Loucy (cell line): ENCODE measurements at regions not wholly inside any gene's neighbourhood (a gene's known extent, or its start where the extent isn't known, plus 50 kb on each side); places are given as distances from the start of the nearest gene placed in this dataset.

Source experiments
- H2AFZ ChIP-seq: fragments of 200-600 bp; sonication (generic); 2 replicates; pipeline ENCODE4 v1.6.0; 2016; ENCODE audit warnings: antibody characterized with exemption, mild to moderate bottlenecking, low read length, moderate library complexity
- H3F3A ChIP-seq: fragments of 200-600 bp; 2 replicates; pipeline ENCODE4 v1.6.0; 2016; ENCODE audit warnings: antibody characterized with exemption, low read depth, mild to moderate bottlenecking
- H3K27me3 ChIP-seq: fragments of 200-600 bp; sonication (generic); 2 replicates; pipeline ENCODE4 v1.6.1; 2014; ENCODE audit warnings: low read length, mild to moderate bottlenecking; ENCODE audit not compliant: insufficient read depth, poor library complexity, severe bottlenecking
- H3K36me3 ChIP-seq: fragments of 200-600 bp; sonication (generic); 2 replicates; pipeline ENCODE4 v1.6.1; 2016; ENCODE audit warnings: low read length; ENCODE audit not compliant: insufficient read depth
- H3K4me1 ChIP-seq: fragments of 200-600 bp; sonication (generic); 2 replicates; pipeline ENCODE4 v1.5.1; 2014; ENCODE audit warnings: low read length, mild to moderate bottlenecking; ENCODE audit not compliant: insufficient read depth, poor library complexity, severe bottlenecking
- H3K4me2 ChIP-seq: fragments of 200-600 bp; sonication (generic); 2 replicates; pipeline ENCODE4 v1.6.0; 2014; ENCODE audit warnings: antibody characterized with exemption, low read length, low read depth, mild to moderate bottlenecking; ENCODE audit not compliant: poor library complexity, severe bottlenecking
- H3K4me3 ChIP-seq: fragments of 200-600 bp; sonication (generic); 2 replicates; pipeline ENCODE4 v1.5.1; 2014; ENCODE audit warnings: low read length, mild to moderate bottlenecking, mixed read lengths; ENCODE audit not compliant: poor library complexity, severe bottlenecking
- H3K79me2 ChIP-seq: fragments of 200-600 bp; sonication (generic); 2 replicates; pipeline ENCODE4 v1.6.1; 2014; ENCODE audit warnings: low read length; ENCODE audit not compliant: insufficient read depth
- H3K9ac ChIP-seq: fragments of 200-600 bp; sonication (generic); 2 replicates; pipeline ENCODE4 v1.6.0; 2014; ENCODE audit warnings: mild to moderate bottlenecking, low read depth, low read length, moderate library complexity; ENCODE audit not compliant: poor library complexity, severe bottlenecking
- H3K9me2 ChIP-seq: fragments of 200-600 bp; sonication (generic); replicated peaks from 2 replicates; pipeline ENCODE4 v1.6.1; 2016; ENCODE audit warnings: low read depth, low read length, mixed read lengths
- H3K9me3 ChIP-seq: fragments of 200-600 bp; sonication (generic); 2 replicates; pipeline ENCODE4 v1.6.1; 2014; ENCODE audit warnings: mild to moderate bottlenecking, antibody characterized with exemption, low read length, low read depth; ENCODE audit not compliant: insufficient read depth
- H4K20me1 ChIP-seq: fragments of 200-600 bp; sonication (generic); 2 replicates; pipeline ENCODE4 v1.6.0; 2014; ENCODE audit warnings: antibody characterized with exemption, low read length, mild to moderate bottlenecking; ENCODE audit not compliant: insufficient read depth, poor library complexity, severe bottlenecking
- EZH2phosphoT487 ChIP-seq: fragments of 200-600 bp; IDR thresholded peaks from 2 replicates; pipeline ENCODE4 v1.6.1; 2018; ENCODE audit warnings: antibody characterized with exemption, mild to moderate bottlenecking, moderate library complexity, borderline replicate concordance
- TF ChIP-seq, protein P1 (sequence below): fragments of 200-600 bp; sonication (generic); conservative IDR thresholded peaks from 2 replicates; pipeline ENCODE4 v1.5.1; 2014; ENCODE audit warnings: mild to moderate bottlenecking, antibody characterized with exemption, low read length

DNA sequence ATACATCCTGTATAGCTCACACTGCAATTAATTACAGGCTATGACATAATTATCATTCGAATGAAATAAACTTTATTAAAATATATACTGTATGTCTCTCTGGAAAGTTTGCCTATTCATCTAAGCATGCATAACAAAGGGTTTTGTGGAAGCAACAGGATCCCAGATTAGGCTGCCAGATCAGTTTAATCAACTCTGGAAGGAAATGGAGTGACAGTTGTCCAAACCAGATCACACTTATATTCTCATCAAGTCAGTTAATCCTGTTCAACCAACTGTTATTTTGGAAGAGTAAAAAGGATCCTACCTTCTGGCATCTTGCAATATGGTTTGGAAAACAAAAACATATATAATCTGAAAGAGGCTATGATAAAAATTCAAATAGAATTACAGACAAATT lies 312.2 kb downstream of the FAT4 start:
- no peak overlapping the region for H2AFZ ChIP-seq
- H3K36me3 ChIP-seq = no peaks in the 10 kb centered on the region
- no peak for TF ChIP-seq EZH2phosphoT487
- TF ChIP-seq, protein P1, sequence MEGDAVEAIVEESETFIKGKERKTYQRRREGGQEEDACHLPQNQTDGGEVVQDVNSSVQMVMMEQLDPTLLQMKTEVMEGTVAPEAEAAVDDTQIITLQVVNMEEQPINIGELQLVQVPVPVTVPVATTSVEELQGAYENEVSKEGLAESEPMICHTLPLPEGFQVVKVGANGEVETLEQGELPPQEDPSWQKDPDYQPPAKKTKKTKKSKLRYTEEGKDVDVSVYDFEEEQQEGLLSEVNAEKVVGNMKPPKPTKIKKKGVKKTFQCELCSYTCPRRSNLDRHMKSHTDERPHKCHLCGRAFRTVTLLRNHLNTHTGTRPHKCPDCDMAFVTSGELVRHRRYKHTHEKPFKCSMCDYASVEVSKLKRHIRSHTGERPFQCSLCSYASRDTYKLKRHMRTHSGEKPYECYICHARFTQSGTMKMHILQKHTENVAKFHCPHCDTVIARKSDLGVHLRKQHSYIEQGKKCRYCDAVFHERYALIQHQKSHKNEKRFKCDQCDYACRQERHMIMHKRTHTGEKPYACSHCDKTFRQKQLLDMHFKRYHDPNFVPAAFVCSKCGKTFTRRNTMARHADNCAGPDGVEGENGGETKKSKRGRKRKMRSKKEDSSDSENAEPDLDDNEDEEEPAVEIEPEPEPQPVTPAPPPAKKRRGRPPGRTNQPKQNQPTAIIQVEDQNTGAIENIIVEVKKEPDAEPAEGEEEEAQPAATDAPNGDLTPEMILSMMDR = no peak
- no peak overlapping the region for H3K9ac ChIP-seq
- no peaks in the 10 kb centered on the region for H3K9me2 ChIP-seq
- no peaks in the 10 kb centered on the region for H3K9me3 ChIP-seq
- H3K27me3 ChIP-seq = no peaks in the 10 kb centered on the region
- no peaks in the 10 kb centered on the region for H3K79me2 ChIP-seq
- H3F3A ChIP-seq = no peaks in the 10 kb centered on the region
- no peak overlapping the region for H3K4me3 ChIP-seq
- H3K4me1 ChIP-seq = no peaks in the 10 kb centered on the region
- H4K20me1 ChIP-seq = no peaks in the 10 kb centered on the region
- no peak overlapping the region for H3K4me2 ChIP-seq

DNA sequence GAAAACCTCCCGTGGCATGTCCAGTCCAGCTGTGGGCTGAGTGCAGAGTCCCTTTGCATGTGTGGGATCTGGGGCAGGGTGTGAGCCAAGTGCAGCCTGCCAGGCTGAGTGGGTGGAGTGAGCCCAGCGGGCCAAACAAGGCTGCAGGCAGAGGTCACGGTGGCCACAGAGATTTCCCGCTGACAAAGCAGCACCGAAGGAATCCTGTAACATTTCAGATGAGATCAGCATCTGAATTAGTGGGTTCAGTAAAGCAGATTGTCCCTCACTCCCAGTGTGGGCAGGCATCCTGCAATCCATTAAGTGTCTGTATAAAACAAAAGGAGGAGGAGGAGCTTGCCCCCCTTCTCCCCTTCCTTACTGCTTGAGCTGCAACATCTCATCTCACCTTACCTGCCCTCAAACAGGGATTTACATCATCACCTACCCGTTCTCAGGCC lies 324.4 kb downstream of the FAT4 start:
- Histone ChIP-seq H3K9me2 (no peaks in the 10 kb centered on the region), H3K4me2 (no peak overlapping the region), H3K79me2 (no peaks in the 10 kb centered on the region), H3F3A (no peaks in the 10 kb centered on the region), H3K4me3 (no peak overlapping the region), H3K36me3 (no peaks in the 10 kb centered on the region), H3K27me3 (no peaks in the 10 kb centered on the region), H3K4me1 (no peaks in the 10 kb centered on the region), H3K9me3 (no peaks in the 10 kb centered on the region), H2AFZ (no peak overlapping the region), H3K9ac (no peak overlapping the region), H4K20me1 (no peaks in the 10 kb centered on the region)
- TF ChIP-seq, protein P1 = no peak
- no peak for TF ChIP-seq EZH2phosphoT487

DNA sequence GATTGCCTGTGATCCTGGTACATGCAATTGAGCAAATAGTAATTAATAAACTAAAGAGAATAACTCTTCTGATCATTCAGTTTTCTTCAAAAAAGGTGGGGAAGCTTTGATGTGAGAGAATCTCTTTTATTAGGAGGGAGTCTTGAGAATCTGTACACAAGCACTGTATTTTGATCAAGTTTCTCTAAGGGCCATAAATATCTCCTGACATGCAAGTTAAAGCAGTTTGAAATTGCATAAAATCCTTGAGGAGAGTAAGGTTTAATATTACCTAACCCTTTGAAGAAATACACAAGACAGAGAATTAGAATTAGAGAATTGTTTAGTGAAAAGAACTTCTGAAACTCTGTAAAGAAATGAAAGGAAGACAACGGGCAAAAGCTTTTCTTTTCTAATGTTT lies 326.9 kb downstream of the FAT4 start:
- H3K36me3 ChIP-seq = no peaks in the 10 kb centered on the region
- no peaks in the 10 kb centered on the region for H4K20me1 ChIP-seq
- TF ChIP-seq, protein P1 = no peak
- TF ChIP-seq EZH2phosphoT487 = no peak
- no peaks in the 10 kb centered on the region for H3K9me3 ChIP-seq
- no peaks in the 10 kb centered on the region for H3K79me2 ChIP-seq
- H3K9ac ChIP-seq = no peak overlapping the region
- no peaks in the 10 kb centered on the region for H3K4me1 ChIP-seq
- H3K4me3 ChIP-seq = no peak overlapping the region
- no peaks in the 10 kb centered on the region for H3K9me2 ChIP-seq
- no peaks in the 10 kb centered on the region for H3F3A ChIP-seq
- H3K27me3 ChIP-seq = no peaks in the 10 kb centered on the region
- H3K4me2 ChIP-seq = no peak overlapping the region
- H2AFZ ChIP-seq = no peak overlapping the region
